SU-DHL-6 (cell line): ENCODE measurements at regions not wholly inside any gene's neighbourhood (a gene's known extent, or its start where the extent isn't known, plus 50 kb on each side); places are given as distances from the start of the nearest gene placed in this dataset.

Source experiments
- H2AFZ ChIP-seq: fragments of 200-600 bp; sonication (generic); 2 replicates; pipeline ENCODE4 v1.6.1; 2014; ENCODE audit warnings: low read depth, mild to moderate bottlenecking, moderate library complexity, mixed read lengths, antibody characterized with exemption, low read length; ENCODE audit not compliant: severe bottlenecking
- H3F3A ChIP-seq: fragments of 200-600 bp; shearing (Covaris generic); 2 replicates; pipeline ENCODE4 v1.6.0; 2016; ENCODE audit warnings: antibody characterized with exemption, mild to moderate bottlenecking; ENCODE audit not compliant: insufficient read depth
- H3K27ac ChIP-seq: fragments of 200-600 bp; sonication (generic); 2 replicates; pipeline ENCODE4 v1.5.1; 2016; ENCODE audit warnings: low read depth, mild to moderate bottlenecking, low read length, moderate library complexity, mixed read lengths
- H3K27me3 ChIP-seq: fragments of 200-600 bp; sonication (generic), shearing (Covaris generic); 2 replicates; pipeline ENCODE4 v1.6.0; 2014; ENCODE audit warnings: mild to moderate bottlenecking, low read length
- H3K36me3 ChIP-seq: fragments of 200-600 bp; sonication (generic); 2 replicates; pipeline ENCODE4 v1.6.1; 2014; ENCODE audit warnings: mild to moderate bottlenecking, low read length, mixed read lengths
- H3K4me2 ChIP-seq: fragments of 300-600, 200-600 bp; shearing (Covaris generic), sonication (generic); 2 replicates; pipeline ENCODE4 v1.6.0; 2014; ENCODE audit warnings: low read length, low read depth, mild to moderate bottlenecking; ENCODE audit not compliant: poor library complexity, severe bottlenecking
- H3K4me3 ChIP-seq: fragments of 200-600 bp; sonication (generic); 2 replicates; pipeline ENCODE4 v1.5.1; 2014; ENCODE audit warnings: antibody characterized with exemption, low read length, mild to moderate bottlenecking, mixed read lengths; ENCODE audit not compliant: insufficient read depth, poor library complexity, severe bottlenecking
- H3K79me2 ChIP-seq: fragments of 200-600 bp; sonication (generic); 2 replicates; pipeline ENCODE4 v1.6.1; 2014; ENCODE audit warnings: mild to moderate bottlenecking, low read length, moderate library complexity; ENCODE audit not compliant: insufficient read depth
- H3K9ac ChIP-seq: fragments of 200-600 bp; sonication (generic); 2 replicates; pipeline ENCODE4 v1.7.0; 2014; ENCODE audit warnings: mild to moderate bottlenecking, low read length
- H3K9me2 ChIP-seq: fragments of 200-600 bp; sonication (generic); replicated peaks from 2 replicates; pipeline ENCODE4 v1.6.1; 2014; ENCODE audit warnings: low read length; ENCODE audit not compliant: insufficient read depth
- H3K9me3 ChIP-seq: fragments of 200-600 bp; sonication (generic); 2 replicates; pipeline ENCODE4 v1.6.1; 2014; ENCODE audit warnings: low read length, mixed read lengths; ENCODE audit not compliant: insufficient read depth
- H4K20me1 ChIP-seq: fragments of 200-600 bp; sonication (generic); 2 replicates; pipeline ENCODE4 v1.6.1; 2014; ENCODE audit warnings: low read depth, mild to moderate bottlenecking, antibody characterized with exemption, low read length, moderate library complexity, mixed read lengths
- CTCF ChIP-seq: fragments of 200-600 bp; sonication (generic); IDR thresholded peaks from one replicate; pipeline ENCODE4 v1.5.1; 2017; ENCODE audit warnings: antibody characterized with exemption, mild to moderate bottlenecking, low read length, moderate library complexity; ENCODE audit not compliant: insufficient read depth, poor library complexity, severe bottlenecking
- EZH2phosphoT487 ChIP-seq: fragments of 200-600 bp; sonication (generic), shearing (Covaris generic); conservative IDR thresholded peaks from 2 replicates; pipeline ENCODE4 v1.6.1; 2018; ENCODE audit warnings: mild to moderate bottlenecking, antibody characterized with exemption, low read length, moderate library complexity, mixed read lengths

DNA sequence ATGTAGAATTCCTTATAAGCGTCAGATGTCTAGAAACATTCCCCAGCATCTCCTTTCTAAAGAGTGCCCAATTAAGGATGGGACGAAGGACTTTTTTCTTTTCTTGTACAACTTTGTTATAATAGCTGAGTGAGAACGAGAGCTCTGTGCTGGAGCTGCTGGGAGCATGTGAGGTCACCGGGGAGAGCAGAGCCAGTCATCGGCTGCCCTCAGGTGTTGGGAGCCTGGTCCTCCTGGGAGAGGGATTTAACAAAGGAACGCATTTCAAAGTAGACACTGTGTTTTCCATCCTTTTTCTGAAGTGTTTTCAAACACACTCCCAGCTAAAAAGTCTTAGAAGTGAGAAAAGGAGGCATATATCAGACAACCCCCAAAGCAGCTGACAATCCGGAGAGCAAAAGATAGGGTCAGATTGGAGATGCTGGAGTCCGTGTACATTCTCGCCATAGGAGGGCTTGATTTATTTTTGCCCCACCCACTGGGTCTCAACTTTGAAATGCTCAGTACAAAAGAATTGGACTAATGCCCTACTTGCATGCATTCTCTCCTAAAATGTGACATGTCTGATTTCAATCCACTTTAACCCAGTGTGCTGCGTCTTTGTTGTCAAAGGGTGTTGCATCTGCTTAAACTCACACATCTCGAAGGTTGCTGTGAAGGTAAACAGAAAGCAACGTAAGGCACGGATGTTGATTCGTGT, 50.8 kb upstream of the PIWIL1 start:
- Histone ChIP-seq H2AFZ (no peak overlapping the region), H3K79me2 (no peaks in the 10 kb centered on the region), H3K4me3 (no peak overlapping the region), H3K27ac (no peak overlapping the region), H3K36me3 (no peaks in the 10 kb centered on the region), H3F3A (no peaks in the 10 kb centered on the region), H3K9me2 (no peaks in the 10 kb centered on the region), H3K4me2 (no peak overlapping the region), H3K27me3 (no peaks in the 10 kb centered on the region), H3K9me3 (no peaks in the 10 kb centered on the region), H3K9ac (no peak overlapping the region), H4K20me1 (no peaks in the 10 kb centered on the region)
- TF ChIP-seq EZH2phosphoT487, result no peak
- TF ChIP-seq CTCF, result no peak
